ENCODE measurements at regions not wholly inside any gene's neighbourhood (a gene's known extent, or its start where the extent isn't known, plus 50 kb on each side); places are given as distances from the start of the nearest gene placed in this dataset.

GRCh38 chr14:104429291-104429861 lies 150.2 kb upstream of the C14orf180 start:
- Mint-ChIP-seq H3K27me3 (peaks cover 13% of the 10 kb centered on the region), H3K9me3 (ENCODE audit: insufficient read depth) (no peaks in the 10 kb centered on the region), H3K4me3 (no peak overlapping the region), H3K27ac (no peak overlapping the region), H3K4me1 (no peaks in the 10 kb centered on the region)
- CTCF ChIA-PET = no interaction called here
- Histone ChIP-seq H4K20me1 (ENCODE audit: control insufficient read depth, insufficient read depth, low read length, poor library complexity, severe bottlenecking) (no peaks in the 10 kb centered on the region), H3K4me2 (replicated peaks; ENCODE audit: low read depth, low read length, poor library complexity, severe bottlenecking) (no peak overlapping the region), H3K9ac (ENCODE audit: low read length) (no peak overlapping the region), H3K4me3 (ENCODE audit: control extremely low read depth in 1 of 5, extremely low read depth in 1 of 5, insufficient read depth in 1 of 5, low read depth in 2 of 5, low read length in 4 of 5) (no peak overlapping the region), H3K36me3 (replicated peaks in 1 of 2; ENCODE audit: control extremely low read depth in 1 of 2, control insufficient read depth in 1 of 2, extremely low read depth in 1 of 2, insufficient read depth in 2 of 2, low read length in 1 of 2) (no peaks in the 10 kb centered on the region), H2AFZ (ENCODE audit: insufficient read depth, low read depth, low read length, poor library complexity, severe bottlenecking) (no peak overlapping the region), H3K27me3 (replicated peaks in 1 of 4; ENCODE audit: control extremely low read depth in 1 of 4, control insufficient read depth in 3 of 4, insufficient read depth in 4 of 4, low read length in 3 of 4) (no peaks in the 10 kb centered on the region), H3K4me1 (ENCODE audit: control insufficient read depth in 2 of 2, insufficient read depth in 2 of 2, low read length in 2 of 2) (no peaks in the 10 kb centered on the region), H3K9me3 (ENCODE audit: control extremely low read depth in 1 of 3, control insufficient read depth in 2 of 3, insufficient read depth in 1 of 3, low read length in 2 of 3) (no peaks in the 10 kb centered on the region), H3K79me2 (ENCODE audit: control insufficient read depth, insufficient read depth, low read length) (no peaks in the 10 kb centered on the region), H3K27ac (ENCODE audit: low read length in 2 of 2) (no peak overlapping the region)
- intact Hi-C loops (cut with micrococcal nuclease) = no loop called here
- DNase-seq (no peak), ATAC-seq (ENCODE audit: low read depth) (no peak)
- 77% methylated on average over 30 of the region's 30 CpGs for WGBS (ENCODE audit: insufficient coverage)
- TF ChIP-seq EZH2 (IDR thresholded peaks at IDR 0.05; ENCODE audit: borderline replicate concordance, insufficient read depth, low read depth, low read length, poor library complexity, severe bottlenecking) (no peak), CTCF (IDR thresholded peaks at IDR 0.05) (no peak)
- POLR2A ChIA-PET = no interaction called here

- no peak for DNase-seq
- Mint-ChIP-seq H3K27ac (no peak overlapping the region), H3K9me3 (ENCODE audit: insufficient read depth) (no peaks in the 10 kb centered on the region), H3K4me3 (no peak overlapping the region), H3K27me3 (peaks cover 11% of the 10 kb centered on the region), H3K4me1 (no peaks in the 10 kb centered on the region)
- H3K79me2 ChIP-seq (ENCODE audit: control insufficient read depth, insufficient read depth, low read length) = no peaks in the 10 kb centered on the region
- no peak overlapping the region for H3K9ac ChIP-seq (ENCODE audit: low read length)
- ChIA-PET CTCF (no interaction called here), POLR2A (no interaction called here)
- H3K9me3 ChIP-seq (ENCODE audit: control extremely low read depth in 1 of 3, control insufficient read depth in 2 of 3, insufficient read depth in 1 of 3, low read length in 2 of 3) = no peaks in the 10 kb centered on the region
- H3K4me2 ChIP-seq (replicated peaks; ENCODE audit: low read depth, low read length, poor library complexity, severe bottlenecking) = no peak overlapping the region
- no peaks in the 10 kb centered on the region for H3K36me3 ChIP-seq (replicated peaks in 1 of 2; ENCODE audit: control extremely low read depth in 1 of 2, control insufficient read depth in 1 of 2, extremely low read depth in 1 of 2, insufficient read depth in 2 of 2, low read length in 1 of 2)
- intact Hi-C loops (cut with micrococcal nuclease) = no loop called here
- no peak for ATAC-seq (ENCODE audit: low read depth)
- H2AFZ ChIP-seq (ENCODE audit: insufficient read depth, low read depth, low read length, poor library complexity, severe bottlenecking) = no peak overlapping the region
- H4K20me1 ChIP-seq (ENCODE audit: control insufficient read depth, insufficient read depth, low read length, poor library complexity, severe bottlenecking) = no peaks in the 10 kb centered on the region
- WGBS (ENCODE audit: insufficient coverage) = 89% methylated on average over 15 of the region's 15 CpGs
- TF ChIP-seq CTCF (IDR thresholded peaks at IDR 0.05) (no peak), EZH2 (IDR thresholded peaks at IDR 0.05; ENCODE audit: borderline replicate concordance, insufficient read depth, low read depth, low read length, poor library complexity, severe bottlenecking) (no peak)
- H3K4me3 ChIP-seq (ENCODE audit: control extremely low read depth in 1 of 5, extremely low read depth in 1 of 5, insufficient read depth in 1 of 5, low read depth in 2 of 5, low read length in 4 of 5) = no peak overlapping the region
- no peaks in the 10 kb centered on the region for H3K4me1 ChIP-seq (ENCODE audit: control insufficient read depth in 2 of 2, insufficient read depth in 2 of 2, low read length in 2 of 2)
- no peak overlapping the region for H3K27ac ChIP-seq (ENCODE audit: low read length in 2 of 2)
- peaks cover 0 to 2% (median 0%) of the 10 kb centered on the region in 4 experiments for H3K27me3 ChIP-seq (replicated peaks in 1 of 4; ENCODE audit: control extremely low read depth in 1 of 4, control insufficient read depth in 3 of 4, insufficient read depth in 4 of 4, low read length in 3 of 4)
Observed at GRCh38 chr14:104431351-104431928, 148.1 kb upstream of the C14orf180 start.
